H9 (cell line): ENCODE measurements at regions not wholly inside any gene's neighbourhood (a gene's known extent, or its start where the extent isn't known, plus 50 kb on each side); places are given as distances from the start of the nearest gene placed in this dataset.

Source experiments
- DNase-seq: peaks from one replicate; pipeline ENCODE4 v3.0.0-alpha.2; 2017
- H2AFZ ChIP-seq: one replicate; pipeline ENCODE4 v1.6.1; 2013; ENCODE audit warnings: mild to moderate bottlenecking, low read length, control low read depth, moderate library complexity
- H2AK5ac ChIP-seq: 2 replicates; pipeline ENCODE4 v1.6.1; 2013; ENCODE audit warnings: low read length, control low read depth, mixed read lengths; ENCODE audit not compliant: insufficient read length
- H2BK120ac ChIP-seq: one replicate; pipeline ENCODE4 v1.6.1; 2013; ENCODE audit warnings: low read depth, mild to moderate bottlenecking, low read length, control low read depth, inconsistent platforms; ENCODE audit not compliant: poor library complexity, severe bottlenecking
- H2BK12ac ChIP-seq: 2 replicates; pipeline ENCODE4 v1.6.1; 2013; ENCODE audit warnings: low read length, control low read depth, mixed read lengths, low read depth; ENCODE audit not compliant: insufficient read length
- H2BK15ac ChIP-seq: 2 replicates; pipeline ENCODE4 v1.6.1; 2013; ENCODE audit warnings: low read depth, low read length, control low read depth
- H2BK20ac ChIP-seq: one replicate; pipeline ENCODE4 v1.6.1; 2013; ENCODE audit warnings: low read depth, mild to moderate bottlenecking, low read length, control low read depth, inconsistent platforms; ENCODE audit not compliant: poor library complexity, severe bottlenecking
- H2BK5ac ChIP-seq: 2 replicates; pipeline ENCODE4 v1.6.1; 2013; ENCODE audit warnings: low read length, control low read depth, mixed read lengths; ENCODE audit not compliant: insufficient read length
- H3K14ac ChIP-seq: 2 replicates; pipeline ENCODE4 v1.6.1; 2013; ENCODE audit warnings: low read length, control low read depth; ENCODE audit not compliant: insufficient read depth
- H3K18ac ChIP-seq: 2 replicates; pipeline ENCODE4 v1.6.1; 2013; ENCODE audit warnings: low read depth, mild to moderate bottlenecking, mixed read lengths, low read length, control low read depth; ENCODE audit not compliant: insufficient read length
- H3K23ac ChIP-seq: 2 replicates; pipeline ENCODE4 v1.6.1; 2013; ENCODE audit warnings: low read length, control low read depth, mixed read lengths, low read depth; ENCODE audit not compliant: insufficient read length
- H3K23me2 ChIP-seq: 2 replicates; pipeline ENCODE4 v1.6.1; 2013; ENCODE audit warnings: low read depth, mild to moderate bottlenecking, mixed read lengths, low read length, control low read depth; ENCODE audit not compliant: insufficient read length, poor library complexity, severe bottlenecking
- H3K27ac ChIP-seq: 2 replicates; pipeline ENCODE4 v1.5.1; 2013; ENCODE audit warnings: low read length, control low read depth, mixed read lengths, low read depth; ENCODE audit not compliant: insufficient read length
- H3K27me3 ChIP-seq: 2 replicates; pipeline ENCODE4 v1.6.1; 2013; ENCODE audit warnings: low read length, control low read depth, inconsistent platforms; ENCODE audit not compliant: insufficient read depth
- H3K4ac ChIP-seq: 2 replicates; pipeline ENCODE4 v1.6.1; 2013; ENCODE audit warnings: low read depth, mild to moderate bottlenecking, control low read depth, inconsistent platforms, low read length, moderate library complexity
- H3K4me1 ChIP-seq: 2 replicates; pipeline ENCODE4 v1.6.1; 2013; ENCODE audit warnings: low read length, control low read depth, inconsistent platforms; ENCODE audit not compliant: insufficient read depth
- H3K4me2 ChIP-seq: 2 replicates; pipeline ENCODE4 v1.6.1; 2013; ENCODE audit warnings: low read length, control low read depth, mixed read lengths; ENCODE audit not compliant: insufficient read length, insufficient read depth
- H3K56ac ChIP-seq: 2 replicates; pipeline ENCODE4 v1.6.1; 2013; ENCODE audit warnings: low read depth, mild to moderate bottlenecking, mixed read lengths, low read length, control low read depth; ENCODE audit not compliant: insufficient read length
- H3K79me1 ChIP-seq: 2 replicates; pipeline ENCODE4 v1.6.1; 2013; ENCODE audit warnings: low read depth, mild to moderate bottlenecking, moderate library complexity, low read length, control low read depth, inconsistent platforms; ENCODE audit not compliant: insufficient read depth, poor library complexity, severe bottlenecking
- H3K79me2 ChIP-seq: 2 replicates; pipeline ENCODE4 v1.6.1; 2013; ENCODE audit warnings: low read length, control low read depth, inconsistent platforms; ENCODE audit not compliant: insufficient read depth
- H3K9ac ChIP-seq: 2 replicates; pipeline ENCODE4 v1.6.1; 2013; ENCODE audit warnings: low read length, control low read depth, mixed read lengths; ENCODE audit not compliant: insufficient read length; ENCODE audit errors: extremely low read depth
- H3K9me3 ChIP-seq: one replicate; pipeline ENCODE4 v1.6.1; 2013; ENCODE audit warnings: low read depth, low read length, inconsistent platforms; ENCODE audit not compliant: control insufficient read depth
- H3T11ph ChIP-seq: one replicate; pipeline ENCODE4 v1.6.1; 2013; ENCODE audit warnings: mild to moderate bottlenecking, low read length, control low read depth, inconsistent platforms
- H4K20me1 ChIP-seq: one replicate; pipeline ENCODE4 v1.6.1; 2013; ENCODE audit not compliant: control insufficient read depth, insufficient read length, insufficient read depth
- H4K5ac ChIP-seq: 2 replicates; pipeline ENCODE4 v1.6.1; 2013; ENCODE audit warnings: low read depth, mild to moderate bottlenecking, mixed read lengths, low read length, control low read depth; ENCODE audit not compliant: insufficient read length
- H4K8ac ChIP-seq: replicated peaks from 2 replicates; pipeline ENCODE4 v1.6.1; 2013; ENCODE audit warnings: low read length, control low read depth, mixed read lengths, low read depth; ENCODE audit not compliant: insufficient read length
- H4K91ac ChIP-seq: 2 replicates; pipeline ENCODE4 v1.6.1; 2013; ENCODE audit warnings: low read depth, mild to moderate bottlenecking, moderate library complexity, mixed read lengths, low read length, control low read depth; ENCODE audit not compliant: insufficient read length
- H3K27ac Mint-ChIP-seq, 3 experiments: 2 replicates in 2 of 3; 3 replicates in 1 of 3; pipeline ENCODE4 v1.8.0; 2020 to 2021; ENCODE audit warnings: mixed read lengths in 3 of 3, mild to moderate bottlenecking in 1 of 3, moderate library complexity in 1 of 3
- H3K27me3 Mint-ChIP-seq: 2 replicates; pipeline ENCODE4 v1.8.0; 2021; ENCODE audit warnings: low read depth, mild to moderate bottlenecking, moderate library complexity, mixed read lengths
- H3K36me3 Mint-ChIP-seq, 3 experiments: 2 replicates in 2 of 3; 3 replicates in 1 of 3; pipeline ENCODE4 v1.8.0; 2020 to 2021; ENCODE audit warnings: low read depth in 3 of 3, mixed read lengths in 3 of 3; ENCODE audit not compliant: insufficient read depth in 1 of 3
- H3K4me1 Mint-ChIP-seq, 2 experiments: 2 replicates each; pipeline ENCODE4 v1.8.0; 2020; ENCODE audit warnings: mixed read lengths in 2 of 2
- H3K4me3 Mint-ChIP-seq, 2 experiments: 2 replicates in 1 of 2; 3 replicates in 1 of 2; pipeline ENCODE4 v1.8.0; 2020 to 2021; ENCODE audit warnings: mild to moderate bottlenecking in 2 of 2, mixed read lengths in 2 of 2, moderate library complexity in 1 of 2
- H3K9me3 Mint-ChIP-seq, 2 experiments: 2 replicates in 1 of 2; 3 replicates in 1 of 2; pipeline ENCODE4 v1.8.0; 2020; ENCODE audit warnings: mild to moderate bottlenecking in 2 of 2, mixed read lengths in 2 of 2, moderate library complexity in 1 of 2
- WGBS: extraction: QIAGEN DNeasy Blood & Tissue Kit; methylation state at CpG from one replicate; pipeline ENCODE4 v1.1.7; 2013; ENCODE audit warnings: missing lambda C conversion rate, low lambda C conversion rate, mixed read lengths; ENCODE audit not compliant: insufficient read length; ENCODE audit errors: extremely low coverage; 5-methylcytosine and 5-hydroxymethylcytosine counted together
- TF ChIP-seq, protein P1 (sequence below): fragments of 200-600 bp; sonication (generic); conservative IDR thresholded peaks from 3 replicates; pipeline ENCODE4 v1.8.0; 2021; ENCODE audit warnings: antibody characterized with exemption, mild to moderate bottlenecking

DNA sequence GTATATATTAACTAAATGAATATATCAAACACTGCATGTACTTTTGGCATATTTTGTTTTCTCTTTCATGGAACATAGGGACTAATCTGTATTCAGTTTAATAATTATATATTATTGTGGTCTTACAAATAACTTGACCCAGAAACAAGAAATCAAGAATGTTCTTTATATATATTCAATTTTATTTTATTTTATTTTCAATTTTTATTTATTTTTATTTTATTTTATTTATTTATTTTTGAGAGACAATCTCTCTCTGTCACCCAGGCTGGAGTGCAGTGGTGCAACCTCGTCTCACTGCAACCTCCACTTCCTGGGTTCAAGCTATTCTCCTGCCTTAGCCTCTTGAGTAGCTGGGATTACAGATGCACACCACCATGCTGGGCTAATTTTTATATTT is 258.4 kb upstream of the MYO3A start:
- no peak overlapping the region for H3K4me3 Mint-ChIP-seq
- no peak overlapping the region for H3K9ac ChIP-seq
- no peaks in the 10 kb centered on the region for H3K27me3 Mint-ChIP-seq
- H3K23me2 ChIP-seq, result no peaks in the 10 kb centered on the region
- no peaks in the 10 kb centered on the region for H3K9me3 ChIP-seq
- no peak overlapping the region for H3K27ac ChIP-seq
- H3K56ac ChIP-seq, result no peak overlapping the region
- no peak overlapping the region for H3K27ac Mint-ChIP-seq
- H3K18ac ChIP-seq, result no peak overlapping the region
- H4K91ac ChIP-seq, result no peak overlapping the region
- H3K23ac ChIP-seq, result no peak overlapping the region
- H2AK5ac ChIP-seq, result no peak overlapping the region
- TF ChIP-seq, protein P1, sequence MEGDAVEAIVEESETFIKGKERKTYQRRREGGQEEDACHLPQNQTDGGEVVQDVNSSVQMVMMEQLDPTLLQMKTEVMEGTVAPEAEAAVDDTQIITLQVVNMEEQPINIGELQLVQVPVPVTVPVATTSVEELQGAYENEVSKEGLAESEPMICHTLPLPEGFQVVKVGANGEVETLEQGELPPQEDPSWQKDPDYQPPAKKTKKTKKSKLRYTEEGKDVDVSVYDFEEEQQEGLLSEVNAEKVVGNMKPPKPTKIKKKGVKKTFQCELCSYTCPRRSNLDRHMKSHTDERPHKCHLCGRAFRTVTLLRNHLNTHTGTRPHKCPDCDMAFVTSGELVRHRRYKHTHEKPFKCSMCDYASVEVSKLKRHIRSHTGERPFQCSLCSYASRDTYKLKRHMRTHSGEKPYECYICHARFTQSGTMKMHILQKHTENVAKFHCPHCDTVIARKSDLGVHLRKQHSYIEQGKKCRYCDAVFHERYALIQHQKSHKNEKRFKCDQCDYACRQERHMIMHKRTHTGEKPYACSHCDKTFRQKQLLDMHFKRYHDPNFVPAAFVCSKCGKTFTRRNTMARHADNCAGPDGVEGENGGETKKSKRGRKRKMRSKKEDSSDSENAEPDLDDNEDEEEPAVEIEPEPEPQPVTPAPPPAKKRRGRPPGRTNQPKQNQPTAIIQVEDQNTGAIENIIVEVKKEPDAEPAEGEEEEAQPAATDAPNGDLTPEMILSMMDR, result no peak
- H2BK12ac ChIP-seq, result no peak overlapping the region
- H3K4me2 ChIP-seq, result no peak overlapping the region
- no peak overlapping the region for H3T11ph ChIP-seq
- H4K8ac ChIP-seq, result no peak overlapping the region
- H3K4me1 ChIP-seq, result no peaks in the 10 kb centered on the region
- H2AFZ ChIP-seq, result no peak overlapping the region
- H3K36me3 Mint-ChIP-seq, result peaks cover 3 to 7% (median 6%) of the 10 kb centered on the region in 3 experiments; a peak in 5 of 7 replicates
- WGBS, result no CpG with 5 or more reads among the region's 1 CpG
- no peaks in the 10 kb centered on the region for H4K20me1 ChIP-seq
- H3K14ac ChIP-seq, result no peak overlapping the region
- no peak for DNase-seq
- peaks cover 6 to 9% of the 10 kb centered on the region in 2 experiments for H3K9me3 Mint-ChIP-seq
- no peak overlapping the region for H2BK120ac ChIP-seq
- H4K5ac ChIP-seq, result no peak overlapping the region
- peaks cover 3 to 5% of the 10 kb centered on the region in 2 experiments; a peak in 2 of 4 replicates for H3K4me1 Mint-ChIP-seq
- no peak overlapping the region for H2BK5ac ChIP-seq
- H2BK20ac ChIP-seq, result no peak overlapping the region
- no peak overlapping the region for H3K4ac ChIP-seq
- H2BK15ac ChIP-seq, result no peak overlapping the region
- H3K27me3 ChIP-seq, result no peaks in the 10 kb centered on the region
- no peaks in the 10 kb centered on the region for H3K79me1 ChIP-seq
- H3K79me2 ChIP-seq, result no peaks in the 10 kb centered on the region
